HuH-7.5 (cell line): ENCODE measurements at regions not wholly inside any gene's neighbourhood (a gene's known extent, or its start where the extent isn't known, plus 50 kb on each side); places are given as distances from the start of the nearest gene placed in this dataset.

Experiments used
- DNase-seq: peaks from one replicate; pipeline ENCODE4 v3.0.0; 2011; ENCODE audit warnings: low spot score

DNA sequence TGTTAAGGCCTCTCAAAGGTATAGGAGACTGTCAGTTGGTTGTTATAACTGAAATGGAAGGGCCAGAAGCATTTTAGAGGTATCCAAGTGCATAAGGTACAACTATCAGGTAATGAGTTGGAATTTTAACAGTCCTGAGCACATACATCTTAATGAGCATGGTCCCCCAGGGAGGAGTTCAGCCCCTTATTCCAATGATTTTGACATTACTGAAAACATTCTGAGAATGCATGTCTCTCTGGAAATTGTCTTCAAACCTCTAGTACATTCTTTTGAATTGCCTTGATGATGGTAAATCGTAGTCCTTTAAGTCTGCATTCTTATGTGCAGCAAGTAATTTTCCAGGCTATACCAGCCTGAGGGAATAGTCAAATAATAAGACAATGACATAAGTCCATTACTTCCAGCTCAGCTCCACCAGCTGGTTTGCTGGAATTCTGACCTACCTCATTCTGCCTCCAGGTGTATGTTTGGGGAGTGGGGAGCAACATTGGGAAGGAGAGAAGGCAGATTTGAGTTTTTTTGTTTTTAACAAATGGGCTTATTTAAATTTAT, 239.2 kb downstream of the MSRB3 start:
- DNase-seq = no peak

DNA sequence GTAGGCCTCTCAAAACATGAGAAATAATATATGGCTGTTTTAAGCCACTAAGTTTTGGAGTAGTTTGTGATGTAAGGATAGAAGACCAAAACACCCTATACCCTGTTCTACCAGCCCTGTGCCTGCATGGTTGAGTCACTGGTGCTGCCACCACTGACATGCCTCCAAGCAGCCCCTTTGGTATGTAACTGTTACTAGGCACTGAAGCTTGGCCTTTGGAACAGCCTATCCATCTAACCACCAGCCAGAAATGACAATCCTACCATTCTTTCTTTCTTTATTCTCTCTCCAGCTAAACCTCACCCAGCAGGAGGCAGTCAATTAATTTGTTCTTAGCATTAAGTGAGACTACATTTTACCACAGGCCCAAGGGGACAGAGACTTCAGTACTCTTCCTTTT, 240.3 kb downstream of the MSRB3 start:
- no peak for DNase-seq

DNA sequence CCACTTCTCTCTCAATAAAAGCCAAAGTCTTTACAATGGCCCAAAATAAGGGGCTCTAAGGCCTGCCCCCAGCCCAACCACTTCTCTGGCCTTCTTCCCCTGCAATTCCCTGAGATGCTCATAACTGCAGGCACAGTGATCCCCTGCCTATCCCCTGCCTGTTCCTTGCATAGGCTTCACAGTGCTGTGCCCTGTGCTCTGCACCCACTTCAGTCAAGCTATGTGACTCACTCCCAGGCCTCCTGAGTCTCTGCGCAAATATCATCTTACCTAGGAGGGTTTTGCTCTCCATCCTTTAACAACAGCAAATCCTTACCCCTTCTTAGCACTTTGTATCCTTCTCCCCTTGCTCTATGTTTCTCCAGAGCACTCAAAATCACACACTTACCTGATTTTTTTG, 242.2 kb downstream of the MSRB3 start:
- no peak for DNase-seq

DNA sequence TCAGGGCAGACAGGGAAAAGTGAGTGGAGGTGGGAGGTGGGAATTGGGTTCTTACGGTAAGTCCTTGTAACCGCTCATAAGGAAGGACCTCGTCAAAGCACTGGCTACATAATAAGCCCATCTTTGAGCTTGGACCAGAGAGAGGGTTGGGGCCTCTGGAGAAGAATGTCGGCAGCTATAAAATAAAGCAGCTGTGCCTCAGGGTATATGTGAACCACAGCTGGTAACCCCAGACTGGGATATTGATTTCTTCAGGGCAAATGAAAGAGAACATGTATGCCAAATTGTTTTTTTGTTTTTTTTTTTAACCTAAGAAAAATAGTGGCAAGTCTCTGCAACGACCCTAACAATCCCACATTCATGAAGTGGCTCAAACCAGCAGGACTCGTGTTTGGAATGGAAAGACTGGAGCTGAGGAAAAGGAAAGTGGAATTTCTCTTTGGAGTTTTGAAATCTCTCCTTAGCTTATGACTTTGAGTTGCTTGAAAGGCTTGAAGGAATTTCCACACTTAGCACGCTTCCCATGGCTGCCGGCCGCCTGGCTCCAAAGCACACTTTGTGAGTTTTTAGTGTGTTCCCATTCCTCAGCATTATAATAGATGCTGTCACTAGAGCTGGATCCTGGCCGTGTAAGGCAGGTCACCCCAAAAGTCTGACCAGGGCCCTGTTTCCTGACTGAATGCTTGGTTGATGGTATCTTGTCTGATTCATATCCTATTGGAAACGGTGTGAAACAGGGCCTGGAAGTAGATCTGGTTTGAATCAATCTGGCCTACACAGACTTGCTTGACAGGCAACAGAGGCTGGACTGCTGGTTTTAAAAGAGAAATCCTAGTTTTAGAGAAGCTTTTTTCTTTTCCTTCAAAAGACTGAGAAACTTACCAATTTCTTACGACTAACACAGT, 244.7 kb downstream of the MSRB3 start:
- DNase-seq = no peak

DNA sequence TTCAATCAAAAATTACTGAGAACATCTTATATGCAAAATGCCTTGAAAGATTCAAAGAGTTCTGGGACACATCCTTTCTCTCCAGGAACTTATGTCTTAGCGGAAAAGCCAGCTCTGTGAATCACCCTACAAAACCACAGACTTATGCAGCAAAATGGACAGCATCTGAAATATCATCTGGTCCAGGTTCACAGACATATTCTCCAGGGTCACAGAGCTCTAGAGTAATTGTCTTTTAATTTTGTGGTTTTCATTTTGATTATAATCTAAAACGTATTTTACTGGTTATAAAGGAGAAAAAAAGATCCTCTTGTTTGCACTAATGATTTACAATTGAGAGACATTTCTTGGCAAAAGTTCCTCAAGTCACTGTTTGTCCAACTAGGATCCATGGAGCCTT, 246.2 kb downstream of the MSRB3 start:
- DNase-seq = no peak

DNA sequence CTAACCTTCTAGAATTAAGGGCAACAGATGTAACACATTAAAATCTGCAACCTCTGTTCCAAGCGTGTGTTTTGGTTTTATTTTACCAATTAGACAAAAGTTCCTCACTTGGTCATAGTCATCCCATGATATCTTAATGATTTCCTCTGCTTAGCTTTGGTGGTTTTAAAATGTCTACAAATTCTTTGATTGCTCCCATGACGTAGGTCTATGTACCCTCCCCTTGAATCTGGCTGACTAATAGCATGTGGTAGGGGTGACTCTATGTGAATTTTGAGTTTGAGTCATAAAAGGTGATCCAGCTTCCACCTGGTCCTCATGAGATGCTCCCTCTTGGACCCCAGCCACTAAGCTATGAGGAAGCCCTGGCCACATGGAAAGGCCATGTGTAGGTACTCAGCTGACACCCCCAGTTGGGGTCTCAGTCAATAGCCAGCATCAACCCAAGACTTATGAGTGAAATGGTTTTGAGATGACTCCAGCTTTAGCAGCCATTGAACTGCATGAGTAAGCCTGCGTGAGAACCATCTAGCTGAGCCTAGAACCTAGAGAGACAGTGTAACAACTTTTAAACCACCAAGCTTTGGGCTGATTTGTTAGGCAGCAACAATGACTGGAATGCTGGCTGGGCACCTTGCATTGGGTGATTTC, 247.1 kb downstream of the MSRB3 start:
- no peak for DNase-seq

DNA sequence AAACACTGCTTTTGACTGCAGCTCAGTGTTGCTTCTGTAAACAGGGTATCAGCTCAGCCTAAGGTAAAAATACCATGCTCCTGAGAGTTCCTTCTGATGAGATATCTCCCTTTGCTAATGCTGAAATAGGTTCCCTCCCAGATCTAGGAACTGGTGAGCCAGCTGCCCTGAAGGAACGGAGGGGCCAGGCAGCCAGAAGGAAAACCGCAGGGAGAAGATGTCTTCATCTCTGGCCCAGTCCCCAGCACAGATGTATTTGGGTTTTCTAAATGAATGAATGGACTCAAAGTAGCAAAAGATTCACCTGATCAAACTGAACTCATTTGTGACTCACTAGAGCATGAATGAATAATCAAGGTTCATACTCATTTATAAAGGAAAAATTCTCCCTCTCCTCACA, 247.8 kb downstream of the MSRB3 start:
- DNase-seq = no peak

DNA sequence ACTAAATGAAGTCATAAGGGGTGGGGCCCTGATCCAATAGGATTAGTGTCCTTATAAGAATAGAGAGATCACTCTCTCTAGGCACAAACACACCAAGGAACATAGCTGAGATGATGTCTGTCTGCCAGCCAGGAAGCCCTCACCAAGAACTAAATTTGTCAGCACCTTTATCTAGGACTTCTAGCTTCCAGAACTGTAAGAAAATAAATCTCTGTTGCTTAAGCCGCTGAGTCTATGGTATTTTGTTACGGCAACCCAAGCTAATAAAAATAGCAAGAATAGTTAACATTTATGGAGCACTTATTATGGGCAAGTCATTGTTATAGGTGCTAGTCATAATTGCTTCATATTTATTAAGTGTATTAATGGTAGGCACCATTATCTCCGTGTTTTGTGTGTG, 249.6 kb downstream of the MSRB3 start:
- no peak for DNase-seq

DNA sequence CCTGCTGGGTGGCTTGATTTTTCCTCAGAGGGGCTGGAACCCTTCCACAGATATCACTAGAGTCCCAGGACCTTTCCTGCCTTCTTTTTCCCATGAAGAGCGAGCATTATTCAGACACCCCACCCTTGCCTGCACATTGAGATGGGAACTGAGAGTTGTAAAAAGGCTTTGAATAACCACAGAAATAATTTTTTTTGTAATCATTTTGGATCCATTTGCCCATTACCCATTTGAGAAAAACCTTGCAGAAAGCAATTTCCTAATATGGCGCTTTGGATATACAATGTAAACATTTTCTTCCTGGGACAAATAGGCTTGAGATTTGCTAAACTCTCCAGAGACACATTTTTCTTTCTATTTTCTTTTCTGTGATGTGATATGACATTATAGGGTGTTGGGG, 250.6 kb downstream of the MSRB3 start:
- no peak for DNase-seq

DNA sequence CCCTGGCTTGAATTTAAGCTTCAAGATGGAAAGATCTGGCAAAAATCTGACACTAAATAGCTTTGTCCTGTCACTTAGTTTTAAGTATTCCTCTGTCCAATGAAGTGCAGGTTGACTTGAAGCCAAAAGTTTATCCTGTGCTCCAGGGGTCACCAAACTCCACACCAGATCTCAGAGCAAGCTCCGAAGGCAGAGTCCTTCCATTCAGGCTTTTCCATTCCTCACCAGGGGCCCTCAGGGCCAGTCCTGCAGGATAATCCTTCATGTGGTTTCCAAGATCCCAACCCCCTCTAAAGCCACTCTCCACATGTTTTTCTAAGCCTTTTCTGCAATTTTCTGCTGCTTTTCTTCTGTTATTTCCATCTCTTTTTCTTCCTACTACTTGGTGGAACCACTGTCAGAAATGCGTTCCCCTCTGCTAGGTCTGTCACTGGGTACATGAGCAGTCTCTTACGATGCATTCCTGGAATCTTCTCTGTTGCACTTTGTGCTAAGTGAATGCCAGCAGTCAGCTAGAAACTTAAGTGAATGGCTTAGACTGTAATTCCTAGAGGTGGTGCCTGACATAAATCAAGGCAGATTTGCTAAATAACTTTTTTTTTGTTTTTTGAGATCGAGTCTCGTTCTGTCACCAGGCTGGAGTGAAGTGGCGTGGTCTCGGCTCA, 251.4 kb downstream of the MSRB3 start:
- DNase-seq = no peak

DNA sequence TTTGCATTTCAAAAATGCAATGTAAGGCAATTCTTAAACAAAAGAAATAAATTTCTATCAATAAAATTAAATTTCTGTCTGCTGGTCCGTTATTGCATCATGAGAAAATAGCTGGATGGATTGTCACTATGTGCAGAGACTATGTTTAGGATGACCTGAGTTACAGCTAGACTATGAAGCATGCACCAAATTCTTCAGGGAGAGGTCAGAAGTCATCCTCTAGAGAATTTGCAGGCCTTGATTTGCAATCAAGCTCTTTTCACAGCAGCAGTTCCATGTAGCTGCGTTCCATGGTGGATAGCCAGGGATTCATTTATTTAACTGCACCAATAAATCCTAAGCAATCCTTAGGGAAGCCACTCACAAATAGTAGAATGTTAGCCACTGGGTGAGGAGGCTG, 253.7 kb downstream of the MSRB3 start:
- no peak for DNase-seq

DNA sequence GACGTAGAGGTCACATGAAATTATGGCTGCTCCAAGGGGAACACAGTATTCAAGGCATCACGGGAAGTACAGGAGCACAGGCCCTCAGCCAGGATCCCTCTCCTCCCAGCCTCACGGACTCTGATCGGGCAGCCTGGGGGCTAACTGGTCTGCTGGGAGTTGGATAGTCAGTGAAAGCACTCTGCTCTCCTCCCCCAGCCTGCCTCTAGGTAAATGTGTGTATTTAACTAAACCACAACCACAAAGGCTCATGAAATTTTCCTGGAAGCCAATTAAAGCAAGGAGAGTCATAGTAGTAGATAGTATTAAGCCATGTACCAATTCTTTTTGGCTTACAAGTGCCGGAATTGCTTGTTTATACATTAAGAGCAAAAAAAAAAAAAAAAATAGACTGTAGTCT, 254.3 kb downstream of the MSRB3 start:
- peak; percentile 23 for DNase-seq

DNA sequence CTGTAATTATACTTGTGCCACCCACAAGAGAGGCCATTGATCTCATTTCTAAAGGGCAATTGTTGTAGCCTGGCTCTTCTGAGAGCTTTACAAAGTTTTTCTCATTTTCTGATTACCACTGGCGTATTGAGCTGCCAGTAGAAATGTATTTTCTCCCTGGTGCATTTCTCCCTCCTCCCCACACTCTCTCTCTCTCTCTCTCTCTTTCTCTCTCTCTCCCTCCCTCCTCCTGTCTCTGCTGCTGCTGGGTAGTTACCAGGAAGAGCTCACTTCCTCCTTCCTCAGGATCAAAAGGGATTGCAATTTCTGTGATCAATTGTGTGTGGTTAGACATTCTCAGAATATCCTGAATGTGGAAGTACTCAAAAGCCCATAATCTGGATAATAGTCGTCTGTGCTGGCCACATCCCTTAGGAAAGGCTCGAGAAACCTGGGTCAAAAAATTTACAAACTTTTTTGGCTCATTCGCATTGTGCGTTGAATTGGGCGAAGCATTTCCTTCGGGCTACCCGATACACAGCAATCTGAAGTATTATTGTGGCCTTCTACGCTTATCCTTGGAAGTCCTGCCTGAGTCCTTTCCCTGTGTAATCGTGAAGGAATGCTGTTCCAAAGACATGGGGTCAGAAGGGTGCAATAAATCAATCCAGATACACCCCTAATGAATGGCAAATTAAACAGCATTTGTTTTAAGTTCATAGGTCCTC, 254.8 kb downstream of the MSRB3 start:
- DNase-seq = no peak

DNA sequence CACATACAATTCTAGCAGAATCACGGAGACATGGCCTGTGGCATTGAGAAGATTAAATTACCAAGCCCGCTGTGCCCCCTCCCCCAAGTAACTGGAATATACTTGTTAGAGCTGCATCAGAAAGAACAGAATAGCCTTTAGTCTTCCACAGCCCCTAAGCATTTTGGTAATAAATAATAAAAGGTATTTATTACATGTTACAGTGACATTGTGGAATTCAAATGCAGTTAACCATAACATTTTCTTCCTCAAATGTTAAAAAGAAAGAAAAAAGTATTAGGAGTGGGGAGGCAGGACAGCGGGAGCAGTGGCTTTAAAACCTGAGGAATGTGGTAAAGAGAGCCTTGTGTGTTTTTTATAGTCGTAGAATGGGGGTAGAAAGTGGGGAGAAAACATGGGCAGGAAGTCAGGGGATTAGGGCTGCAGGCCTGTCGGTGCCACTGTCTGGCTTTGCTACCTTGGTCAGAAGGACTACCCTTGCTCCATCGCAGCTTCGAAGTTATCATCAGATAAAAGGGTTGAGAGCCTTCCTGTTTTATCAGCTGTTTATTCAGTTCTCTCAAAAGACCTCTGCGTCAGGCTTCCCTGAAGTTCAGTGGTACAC, 255.9 kb downstream of the MSRB3 start:
- no peak for DNase-seq

DNA sequence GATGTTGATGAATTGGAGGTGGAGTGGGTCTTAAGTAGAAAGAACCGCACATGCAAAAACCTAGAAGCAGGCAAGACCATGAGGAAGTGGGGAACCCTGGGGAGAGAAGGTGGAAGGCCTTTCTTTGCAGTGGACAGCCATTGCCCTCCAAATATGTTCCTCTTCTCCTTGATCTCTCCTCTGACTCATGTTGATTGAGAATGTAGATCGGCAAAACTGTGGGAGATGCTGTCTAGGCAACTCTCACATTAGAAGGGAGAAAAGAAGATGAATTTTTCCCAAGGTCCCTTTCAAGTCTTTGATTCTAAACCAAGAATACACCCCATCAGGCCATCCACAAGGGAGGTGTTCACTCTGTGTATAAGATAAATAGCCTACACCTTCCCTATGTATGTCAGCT, 257.5 kb downstream of the MSRB3 start:
- no peak for DNase-seq

DNA sequence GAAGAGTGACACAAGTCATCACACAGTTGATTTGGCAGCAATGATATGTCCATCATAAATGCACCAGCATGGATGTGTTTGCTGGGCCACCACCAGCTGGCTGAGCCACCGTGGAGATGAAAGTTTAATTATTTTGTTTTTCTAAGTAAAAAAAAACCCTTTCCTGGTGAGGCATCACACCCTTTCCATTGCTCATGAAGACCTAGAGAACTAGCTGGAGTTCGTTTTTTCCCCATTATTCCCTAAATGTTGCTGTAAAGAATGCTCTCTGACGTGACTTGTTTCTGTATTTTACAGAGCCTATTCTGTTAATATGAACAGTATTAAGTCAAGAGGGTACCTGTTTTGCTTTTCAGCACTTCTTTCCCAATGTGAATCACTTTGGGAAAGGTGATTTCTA, 257.9 kb downstream of the MSRB3 start:
- DNase-seq = no peak

DNA sequence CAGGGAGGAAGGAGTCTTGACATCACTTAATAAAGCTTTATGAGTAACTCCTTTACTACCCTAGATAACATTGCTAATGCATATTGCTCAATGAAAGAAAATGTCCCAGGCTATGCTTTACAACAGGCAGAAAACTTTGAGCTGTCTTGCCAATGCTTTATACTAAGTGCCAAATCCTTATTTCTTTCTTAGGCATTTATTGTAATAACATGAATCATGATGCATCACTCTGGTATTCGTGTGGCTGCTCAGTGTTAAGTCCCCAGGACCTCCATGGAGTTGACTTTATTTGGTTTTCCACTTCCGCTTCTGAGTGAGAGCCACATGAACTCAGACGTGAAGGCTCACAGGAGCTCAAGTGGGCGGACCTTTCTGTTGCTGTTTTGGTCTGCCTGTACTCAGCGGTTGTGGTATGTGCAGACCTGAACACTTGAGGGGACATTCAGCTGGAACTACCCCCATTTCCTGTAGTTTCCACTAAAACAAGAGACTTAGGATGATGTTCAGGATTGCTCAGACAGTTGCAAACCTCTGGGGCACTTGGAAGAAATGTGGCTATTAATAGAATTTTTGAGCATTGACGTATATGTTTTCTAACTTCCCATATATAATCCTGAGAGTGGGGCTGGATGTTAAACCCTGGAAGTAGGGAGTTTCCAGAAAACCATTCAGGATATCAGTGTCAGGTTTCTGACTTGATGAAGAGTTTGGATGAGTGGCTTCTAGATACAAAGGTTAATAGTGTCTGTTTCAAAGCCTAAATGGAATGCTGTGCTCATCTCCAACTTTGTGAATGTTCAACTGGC, 258.6 kb downstream of the MSRB3 start:
- DNase-seq = no peak

DNA sequence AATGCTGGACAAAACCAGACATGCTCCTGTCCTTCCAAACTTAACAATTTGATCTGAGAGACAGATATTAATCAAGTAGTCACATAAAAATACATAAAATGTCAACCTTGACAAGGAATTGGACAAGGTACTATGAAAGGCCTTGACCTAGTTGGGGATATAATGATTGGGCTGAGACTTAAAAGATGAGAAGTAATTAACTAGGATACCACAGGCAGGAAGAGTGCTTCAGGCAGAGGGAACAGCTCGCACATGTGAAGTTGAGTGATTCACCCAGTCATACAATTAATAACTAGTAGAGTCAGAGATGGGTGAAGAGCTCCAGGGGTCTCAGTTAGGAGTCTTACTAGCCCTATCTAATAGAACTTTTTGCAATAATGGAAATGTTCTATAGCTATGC, 259.5 kb downstream of the MSRB3 start:
- no peak for DNase-seq

DNA sequence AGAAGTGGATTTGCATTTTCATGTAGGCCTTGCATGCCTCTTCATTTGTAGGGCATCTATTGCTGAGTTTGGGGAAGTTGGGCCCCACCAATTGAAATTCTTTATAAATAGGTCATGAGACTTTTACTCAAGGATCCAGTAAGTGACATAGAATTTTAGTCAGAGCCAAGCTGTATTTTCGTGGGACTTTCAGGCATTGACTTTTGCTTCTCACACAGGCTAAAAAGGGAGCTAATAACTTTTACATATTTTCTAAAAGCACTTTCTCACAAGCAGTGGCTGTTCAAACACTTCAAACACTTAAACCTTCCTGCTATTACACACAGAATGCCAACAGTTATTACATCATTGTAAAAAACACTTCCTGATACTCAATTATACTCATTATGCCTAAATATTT, 260.5 kb downstream of the MSRB3 start:
- DNase-seq = no peak

DNA sequence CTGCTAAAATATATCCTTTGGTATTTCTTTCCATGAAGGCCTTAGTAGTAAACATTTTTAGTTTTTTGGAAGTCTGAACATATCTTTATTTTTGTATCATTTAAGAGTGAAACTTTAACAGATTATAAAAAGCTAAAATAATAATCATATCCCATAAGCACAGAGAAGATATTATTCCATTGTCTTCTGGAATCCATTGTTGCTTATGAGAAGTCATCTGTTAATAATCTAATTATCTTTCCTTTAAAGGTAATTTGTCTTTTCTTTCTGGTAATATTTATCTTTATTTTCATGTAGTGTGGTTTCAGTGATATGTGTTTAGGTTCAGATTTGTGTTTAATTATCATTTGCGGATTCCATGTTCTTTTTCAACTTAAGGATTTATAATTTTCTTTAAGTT, 261.7 kb downstream of the MSRB3 start:
- DNase-seq = no peak

DNA sequence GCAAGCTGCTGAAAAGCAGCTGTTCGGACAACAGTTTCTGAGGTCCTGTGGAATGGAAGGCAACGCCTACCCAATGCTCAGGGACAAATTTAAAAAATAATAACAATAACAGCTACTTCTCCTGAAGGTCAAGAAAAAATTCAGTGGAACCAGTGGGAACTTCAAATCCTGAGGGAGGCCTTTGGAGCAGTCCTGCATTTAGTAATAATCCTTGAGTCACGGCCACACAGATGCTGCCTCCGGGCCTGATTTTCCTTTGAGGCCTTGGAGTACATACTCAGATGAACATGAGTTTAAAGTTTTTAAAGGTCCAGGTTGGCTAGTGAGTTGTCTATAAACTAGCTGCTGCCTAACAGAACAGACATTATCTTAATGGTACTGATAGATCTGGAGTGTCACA, 268.0 kb downstream of the MSRB3 start:
- DNase-seq = no peak
